ENCODE measurements at regions not wholly inside any gene's neighbourhood (a gene's known extent, or its start where the extent isn't known, plus 50 kb on each side); places are given as distances from the start of the nearest gene placed in this dataset.
A peak's percentile ranks its signal among the peaks of the same experiment; 100 is the strongest.

- no peak for DNase-seq
These were observed 264.3 kb downstream of the TXNL1 start for GRCh38 chr18:56374007-56374655.

- DNase-seq = no peak
These were observed 264.8 kb downstream of the TXNL1 start for GRCh38 chr18:56373601-56374000.

- no peak for DNase-seq
These were observed 270.3 kb downstream of the TXNL1 start for GRCh38 chr18:56368066-56368465.

GRCh38 chr18:56358608-56359280 is 279.6 kb downstream of the TXNL1 start:
- no peak for DNase-seq

- DNase-seq = no peak
These were observed 284.6 kb downstream of the TXNL1 start for GRCh38 chr18:56353663-56354260.

- DNase-seq = no peak
These were observed 286.4 kb downstream of the TXNL1 start for GRCh38 chr18:56351911-56352500.

- DNase-seq = no peak
These were observed 300.9 kb downstream of the TXNL1 start for GRCh38 chr18:56337507-56337906.

- DNase-seq = no peak
These were observed 304.6 kb downstream of the TXNL1 start for GRCh38 chr18:56333839-56334238.

GRCh38 chr18:56333146-56333545 is 305.2 kb downstream of the TXNL1 start:
- DNase-seq = no peak

GRCh38 chr18:56332371-56332770 is 306.0 kb downstream of the TXNL1 start:
- no peak for DNase-seq

GRCh38 chr18:56330366-56331110 is 307.9 kb downstream of the TXNL1 start:
- DNase-seq = no peak

GRCh38 chr18:56329536-56329935 is 308.9 kb downstream of the TXNL1 start:
- DNase-seq = no peak

GRCh38 chr18:56327191-56327885 is 311.1 kb downstream of the TXNL1 start:
- peak; percentile 41 for DNase-seq

- no peak for DNase-seq
These were observed 311.9 kb downstream of the TXNL1 start for GRCh38 chr18:56326336-56327072.

- no peak for DNase-seq
These were observed 314.7 kb downstream of the TXNL1 start for GRCh38 chr18:56323673-56324072.

- DNase-seq = peak; percentile 50
These were observed 316.0 kb downstream of the TXNL1 start for GRCh38 chr18:56322406-56322805.

- peak; percentile 53 for DNase-seq
These were observed 316.9 kb downstream of the TXNL1 start for GRCh38 chr18:56321470-56321869.

- DNase-seq = no peak
These were observed 318.4 kb downstream of the TXNL1 start for GRCh38 chr18:56319953-56320352.

GRCh38 chr18:56316727-56317126 is 321.7 kb downstream of the TXNL1 start:
- DNase-seq = no peak

GRCh38 chr18:56315363-56315762 is 323.0 kb downstream of the TXNL1 start:
- no peak for DNase-seq

GRCh38 chr18:56314396-56314795 is 324.0 kb downstream of the TXNL1 start:
- no peak for DNase-seq
